GM13976 (cell line): ENCODE measurements at regions not wholly inside any gene's neighbourhood (a gene's known extent, or its start where the extent isn't known, plus 50 kb on each side); places are given as distances from the start of the nearest gene placed in this dataset.

Experiments
- DNase-seq: peaks from one replicate; pipeline ENCODE4 v3.0.0; 2012; ENCODE audit warnings: low spot score
- CTCF ChIP-seq: IDR thresholded peaks from 2 replicates; pipeline ENCODE4 v1.5.1; 2012; ENCODE audit warnings: borderline replicate concordance, mild to moderate bottlenecking; ENCODE audit not compliant: insufficient read depth; ENCODE audit errors: extremely low read depth, missing control alignments, control extremely low read depth
- in situ Hi-C: fragments of 300-500 bp; cut with MboI; formaldehyde crosslinking; loops from one replicate; pipeline ENCODE4 v1.12.0; 2022; ENCODE audit warnings: low sequenced_read_pairs, mixed read lengths, inconsistent platforms; ENCODE audit not compliant: unreplicated experiment

GRCh38 chr1:2918441-2918840 lies 102.8 kb upstream of the ACTRT2 start:
- no peak for DNase-seq
- in situ Hi-C loops = no loop called here
- TF ChIP-seq CTCF = no peak

GRCh38 chr1:2919841-2920240 lies 101.4 kb upstream of the ACTRT2 start:
- TF ChIP-seq CTCF = no peak
- DNase-seq = no peak
- in situ Hi-C loops = no loop called here

GRCh38 chr1:2920421-2921015 lies 100.7 kb upstream of the ACTRT2 start:
- in situ Hi-C loops = no loop called here
- no peak for TF ChIP-seq CTCF
- no peak for DNase-seq

- in situ Hi-C loops = no loop called here
- peak; percentile 4 for TF ChIP-seq CTCF
- no peak for DNase-seq
Observed at GRCh38 chr1:2921970-2922686, 99.1 kb upstream of the ACTRT2 start.

- DNase-seq = no peak
- in situ Hi-C loops = no loop called here
- no peak for TF ChIP-seq CTCF
Observed at GRCh38 chr1:2923351-2923750, 97.9 kb upstream of the ACTRT2 start.

- no peak for TF ChIP-seq CTCF
- DNase-seq = no peak
- in situ Hi-C loops = no loop called here
Observed at GRCh38 chr1:2925291-2925690, 96.0 kb upstream of the ACTRT2 start.
